Keratinocyte (primary cell): ENCODE measurements at regions not wholly inside any gene's neighbourhood (a gene's known extent, or its start where the extent isn't known, plus 50 kb on each side); places are given as distances from the start of the nearest gene placed in this dataset.

Source experiments
- CTCF ChIP-seq, 3 experiments: IDR thresholded peaks in 1 of 3; conservative IDR thresholded peaks in 1 of 3; optimal IDR thresholded peaks in 1 of 3; 2 replicates in 2 of 3; 3 replicates in 1 of 3; pipeline versions ENCODE3 to v1.5.1; 2011; ENCODE audit warnings: low read length in 3 of 3, mild to moderate bottlenecking in 3 of 3, moderate library complexity in 2 of 3, control low read depth in 1 of 3, inconsistent platforms in 1 of 3; ENCODE audit not compliant: insufficient read depth in 2 of 3; ENCODE audit errors: extremely low read depth in 1 of 3
- EZH2 ChIP-seq: IDR thresholded peaks from one replicate; pipeline ENCODE4 v1.6.1; 2012; ENCODE audit warnings: inconsistent platforms, mild to moderate bottlenecking, low read length, moderate library complexity

- TF ChIP-seq CTCF (optimal IDR thresholded peaks at IDR 0.05 in 1 of 3, IDR thresholded peaks at IDR 0.05 in 1 of 3, conservative IDR thresholded peaks at IDR 0.05 in 1 of 3; ENCODE audit: extremely low read depth in 1 of 3, insufficient read depth in 2 of 3, low read length in 3 of 3) = no peak
- TF ChIP-seq EZH2 = no peak
These were observed 50.6 kb upstream of the CDK20 start for GRCh38 chr9:88024896-88025295.
